NCI-H1048 (cell line): ENCODE measurements at regions not wholly inside any gene's neighbourhood (a gene's known extent, or its start where the extent isn't known, plus 50 kb on each side); places are given as distances from the start of the nearest gene placed in this dataset.

Experiments
- DNase-seq: peaks from one replicate; lab custom pipeline; 2025; lab: John Stamatoyannopoulos, UW

GRCh38 chr5:39880985-39881384, 456.2 kb upstream of the DAB2 start:
- DNase-seq: no peak

GRCh38 chr5:39877479-39877878, 452.7 kb upstream of the DAB2 start:
- DNase-seq: no peak

- no peak for DNase-seq
Observed at GRCh38 chr5:39876146-39876545, 451.4 kb upstream of the DAB2 start.

GRCh38 chr5:39870137-39870536, 445.4 kb upstream of the DAB2 start:
- DNase-seq: no peak

- DNase-seq: no peak
Observed at GRCh38 chr5:39869396-39869795, 444.6 kb upstream of the DAB2 start.

GRCh38 chr5:39867923-39868322, 443.1 kb upstream of the DAB2 start:
- no peak for DNase-seq

GRCh38 chr5:39863926-39864552, 439.3 kb upstream of the DAB2 start:
- DNase-seq: no peak

- DNase-seq: no peak
Observed at GRCh38 chr5:39857041-39857440, 432.3 kb upstream of the DAB2 start.

GRCh38 chr5:39854771-39855410, 430.1 kb upstream of the DAB2 start:
- DNase-seq: no peak

- no peak for DNase-seq
Observed at GRCh38 chr5:39850291-39850690, 425.5 kb upstream of the DAB2 start.

GRCh38 chr5:39846144-39846543, 421.4 kb upstream of the DAB2 start:
- DNase-seq: no peak

GRCh38 chr5:39843767-39844166, 419.0 kb upstream of the DAB2 start:
- DNase-seq: no peak

GRCh38 chr5:39835371-39835770, 410.6 kb upstream of the DAB2 start:
- no peak for DNase-seq

- DNase-seq: no peak
Observed at GRCh38 chr5:39829441-39829840, 404.7 kb upstream of the DAB2 start.

- DNase-seq: no peak
Observed at GRCh38 chr5:39826051-39826450, 401.3 kb upstream of the DAB2 start.

- DNase-seq: no peak
Observed at GRCh38 chr5:39825301-39825700, 400.5 kb upstream of the DAB2 start.

GRCh38 chr5:39822020-39822419, 397.2 kb upstream of the DAB2 start:
- no peak for DNase-seq

GRCh38 chr5:39816866-39817265, 392.1 kb upstream of the DAB2 start:
- DNase-seq: no peak

- DNase-seq: no peak
Observed at GRCh38 chr5:39816156-39816845, 391.5 kb upstream of the DAB2 start.

- DNase-seq: no peak
Observed at GRCh38 chr5:39815711-39816110, 390.9 kb upstream of the DAB2 start.

GRCh38 chr5:39811381-39811780, 386.6 kb upstream of the DAB2 start:
- no peak for DNase-seq

- no peak for DNase-seq
Observed at GRCh38 chr5:39808656-39809055, 383.9 kb upstream of the DAB2 start.

GRCh38 chr5:39801306-39801705, 376.5 kb upstream of the DAB2 start:
- no peak for DNase-seq
